Panc1 (cell line): ENCODE measurements at regions not wholly inside any gene's neighbourhood (a gene's known extent, or its start where the extent isn't known, plus 50 kb on each side); places are given as distances from the start of the nearest gene placed in this dataset.

Experiments used
- ATAC-seq: fragments of 200-7000 bp; cut with Tn5 transposase; 2 replicates; pipeline ENCODE4 v1.9.1; 2020; ENCODE audit warnings: mild to moderate bottlenecking, moderate library complexity
- BruUV-seq: library from RNA; stranded (reverse); fragments of 400-500 nt; replicated peaks from 2 replicates; lab custom pipeline; 2021; lab: Mats Ljungman, UMichigan
- CTCF ChIA-PET: fragments of 300-600 bp; sonication (Branson Sonifier 250); formaldehyde crosslinking; loops from one replicate; lab custom pipeline; 2022; ENCODE audit warnings: antibody characterized with exemption; lab: Charles Lee
- POLR2A ChIA-PET: fragments of 300-600 bp; sonication (Branson Sonifier 250); formaldehyde crosslinking; loops from one replicate; lab custom pipeline; 2022; ENCODE audit warnings: antibody characterized with exemption; lab: Charles Lee
- DNase-seq: peaks from one replicate; pipeline ENCODE4 v3.0.0-alpha.2; 2010; ENCODE audit warnings: low read depth, low spot score
- H3K27ac ChIP-seq: 2 replicates; pipeline ENCODE4 v1.5.1; 2011; ENCODE audit warnings: mild to moderate bottlenecking, low read length, inconsistent platforms
- H3K27me3 ChIP-seq: fragments of 200-500 bp; sonication (Bioruptor generic); 2 replicates; pipeline ENCODE4 v1.6.0; 2014; ENCODE audit warnings: low read length, inconsistent platforms; ENCODE audit not compliant: control insufficient read depth, insufficient read depth
- H3K36me3 ChIP-seq: fragments of 200-500 bp; sonication (Bioruptor generic); 2 replicates; pipeline ENCODE4 v1.5.1; 2014; ENCODE audit warnings: inconsistent platforms, mild to moderate bottlenecking, low read length, moderate library complexity; ENCODE audit not compliant: control insufficient read depth, insufficient read depth
- H3K4me1 ChIP-seq: 2 replicates; pipeline ENCODE4 v1.5.1; 2011; ENCODE audit warnings: inconsistent platforms, mild to moderate bottlenecking, low read length, moderate library complexity; ENCODE audit not compliant: control insufficient read depth, insufficient read depth
- H3K4me3 ChIP-seq, 2 experiments: 2 replicates each; pipeline ENCODE4 v1.5.1; 2011 to 2012; ENCODE audit warnings: low read depth in 2 of 2, low read length in 2 of 2, mild to moderate bottlenecking in 2 of 2, inconsistent platforms in 1 of 2, moderate library complexity in 1 of 2
- H3K9me3 ChIP-seq: fragments of 200-500 bp; sonication (Bioruptor generic); 2 replicates; pipeline ENCODE4 v1.5.1; 2014; ENCODE audit warnings: low read depth, mild to moderate bottlenecking, inconsistent platforms, low read length, moderate library complexity; ENCODE audit not compliant: control insufficient read depth, insufficient read depth
- POLR2AphosphoS5 ChIP-seq: IDR thresholded peaks from 2 replicates; pipeline ENCODE4 v1.6.1; 2012; ENCODE audit warnings: mild to moderate bottlenecking, low read depth, low read length, moderate library complexity
- SIN3A ChIP-seq: IDR thresholded peaks from 2 replicates; pipeline ENCODE4 v1.6.1; 2012; ENCODE audit warnings: low read depth, mild to moderate bottlenecking, low read length, moderate library complexity, borderline replicate concordance; ENCODE audit not compliant: insufficient read depth
- TCF7L2 ChIP-seq: IDR thresholded peaks from 2 replicates; pipeline ENCODE4 v1.6.1; 2011; ENCODE audit warnings: mild to moderate bottlenecking, low read depth, low read length, inconsistent platforms
- in situ Hi-C: cut with HindIII; loops from 2 replicates; pipeline ENCODE4 v1.10.0; 2016; ENCODE audit warnings: low sequenced_read_pairs, low pct_unique_long_range_greater_than_20kb
- intact Hi-C: fragments of 100-400 bp; cut with micrococcal nuclease; formaldehyde crosslinking; loops from one replicate; pipeline ENCODE4 v1.10.0; 2022; ENCODE audit not compliant: unreplicated experiment
- TF ChIP-seq, protein P1 (sequence below), 2 experiments: IDR thresholded peaks; 2 replicates each; pipeline ENCODE4 v1.6.1; 2011 to 2012; ENCODE audit warnings: low read depth in 2 of 2, control low read depth in 1 of 2, low read length in 1 of 2, mild to moderate bottlenecking in 1 of 2, moderate library complexity in 1 of 2; ENCODE audit not compliant: insufficient read depth in 1 of 2
- TF ChIP-seq, protein P2 (sequence below): fragments of 450-650 bp; IDR thresholded peaks from 2 replicates; pipeline ENCODE4 v1.5.1; 2017; ENCODE audit warnings: mild to moderate bottlenecking

DNA sequence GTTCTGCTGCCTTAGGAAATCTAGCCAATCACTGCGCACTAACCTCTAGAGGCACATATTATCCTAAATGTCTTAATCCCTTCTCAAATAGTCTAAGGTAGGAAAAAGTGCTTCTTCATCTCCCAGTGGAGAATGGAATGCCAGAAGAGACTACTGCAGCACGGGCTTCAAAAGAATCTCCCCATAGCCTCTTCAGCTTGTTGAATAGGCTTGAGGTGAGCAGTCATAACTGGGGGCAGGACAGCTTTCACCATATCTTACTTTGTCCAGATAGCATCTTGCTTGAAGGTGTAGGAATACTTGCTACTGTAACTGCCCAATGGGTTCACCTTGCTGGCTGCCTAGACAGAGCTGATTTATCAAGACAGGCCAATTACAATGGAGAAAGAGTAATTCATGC, 88.8 kb downstream of the MBL2 start:
- Histone ChIP-seq H3K27ac (no peak overlapping the region), H3K27me3 (no peaks in the 10 kb centered on the region), H3K4me1 (no peaks in the 10 kb centered on the region), H3K4me3 (no peak overlapping the region), H3K36me3 (no peaks in the 10 kb centered on the region), H3K9me3 (no peaks in the 10 kb centered on the region)
- no peak for TF ChIP-seq SIN3A
- TF ChIP-seq POLR2AphosphoS5, result no peak
- no peak for TF ChIP-seq TCF7L2
- TF ChIP-seq, protein P1, sequence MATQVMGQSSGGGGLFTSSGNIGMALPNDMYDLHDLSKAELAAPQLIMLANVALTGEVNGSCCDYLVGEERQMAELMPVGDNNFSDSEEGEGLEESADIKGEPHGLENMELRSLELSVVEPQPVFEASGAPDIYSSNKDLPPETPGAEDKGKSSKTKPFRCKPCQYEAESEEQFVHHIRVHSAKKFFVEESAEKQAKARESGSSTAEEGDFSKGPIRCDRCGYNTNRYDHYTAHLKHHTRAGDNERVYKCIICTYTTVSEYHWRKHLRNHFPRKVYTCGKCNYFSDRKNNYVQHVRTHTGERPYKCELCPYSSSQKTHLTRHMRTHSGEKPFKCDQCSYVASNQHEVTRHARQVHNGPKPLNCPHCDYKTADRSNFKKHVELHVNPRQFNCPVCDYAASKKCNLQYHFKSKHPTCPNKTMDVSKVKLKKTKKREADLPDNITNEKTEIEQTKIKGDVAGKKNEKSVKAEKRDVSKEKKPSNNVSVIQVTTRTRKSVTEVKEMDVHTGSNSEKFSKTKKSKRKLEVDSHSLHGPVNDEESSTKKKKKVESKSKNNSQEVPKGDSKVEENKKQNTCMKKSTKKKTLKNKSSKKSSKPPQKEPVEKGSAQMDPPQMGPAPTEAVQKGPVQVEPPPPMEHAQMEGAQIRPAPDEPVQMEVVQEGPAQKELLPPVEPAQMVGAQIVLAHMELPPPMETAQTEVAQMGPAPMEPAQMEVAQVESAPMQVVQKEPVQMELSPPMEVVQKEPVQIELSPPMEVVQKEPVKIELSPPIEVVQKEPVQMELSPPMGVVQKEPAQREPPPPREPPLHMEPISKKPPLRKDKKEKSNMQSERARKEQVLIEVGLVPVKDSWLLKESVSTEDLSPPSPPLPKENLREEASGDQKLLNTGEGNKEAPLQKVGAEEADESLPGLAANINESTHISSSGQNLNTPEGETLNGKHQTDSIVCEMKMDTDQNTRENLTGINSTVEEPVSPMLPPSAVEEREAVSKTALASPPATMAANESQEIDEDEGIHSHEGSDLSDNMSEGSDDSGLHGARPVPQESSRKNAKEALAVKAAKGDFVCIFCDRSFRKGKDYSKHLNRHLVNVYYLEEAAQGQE (IDR thresholded peaks at IDR 0.05; ENCODE audit: insufficient read depth in 1 of 2, low read depth in 2 of 2, low read length in 1 of 2), result no peak
- TF ChIP-seq, protein P2, sequence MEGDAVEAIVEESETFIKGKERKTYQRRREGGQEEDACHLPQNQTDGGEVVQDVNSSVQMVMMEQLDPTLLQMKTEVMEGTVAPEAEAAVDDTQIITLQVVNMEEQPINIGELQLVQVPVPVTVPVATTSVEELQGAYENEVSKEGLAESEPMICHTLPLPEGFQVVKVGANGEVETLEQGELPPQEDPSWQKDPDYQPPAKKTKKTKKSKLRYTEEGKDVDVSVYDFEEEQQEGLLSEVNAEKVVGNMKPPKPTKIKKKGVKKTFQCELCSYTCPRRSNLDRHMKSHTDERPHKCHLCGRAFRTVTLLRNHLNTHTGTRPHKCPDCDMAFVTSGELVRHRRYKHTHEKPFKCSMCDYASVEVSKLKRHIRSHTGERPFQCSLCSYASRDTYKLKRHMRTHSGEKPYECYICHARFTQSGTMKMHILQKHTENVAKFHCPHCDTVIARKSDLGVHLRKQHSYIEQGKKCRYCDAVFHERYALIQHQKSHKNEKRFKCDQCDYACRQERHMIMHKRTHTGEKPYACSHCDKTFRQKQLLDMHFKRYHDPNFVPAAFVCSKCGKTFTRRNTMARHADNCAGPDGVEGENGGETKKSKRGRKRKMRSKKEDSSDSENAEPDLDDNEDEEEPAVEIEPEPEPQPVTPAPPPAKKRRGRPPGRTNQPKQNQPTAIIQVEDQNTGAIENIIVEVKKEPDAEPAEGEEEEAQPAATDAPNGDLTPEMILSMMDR, result no peak
- BruUV-seq, result no TSS peak
- intact Hi-C loops, result no loop called here
- CTCF ChIA-PET, result no interaction called here
- POLR2A ChIA-PET, result no interaction called here
- DNase-seq (no peak), ATAC-seq (no peak)
- in situ Hi-C loops, result no loop called here

- DNase-seq, result no peak
- in situ Hi-C loops, result no loop called here
- H3K4me3 ChIP-seq, result no peak overlapping the region
Observed at GRCh38 chr10:52688899-52689298, 83.7 kb downstream of the MBL2 start.

More at GRCh38 chr10:52688899-52689298, 83.7 kb downstream of the MBL2 start:
- no peak overlapping the region for H3K27ac ChIP-seq
- no peak for ATAC-seq
- intact Hi-C loops, result no loop called here
- no peaks in the 10 kb centered on the region for H3K27me3 ChIP-seq
- TF ChIP-seq SIN3A (no peak), POLR2AphosphoS5 (no peak), TCF7L2 (no peak)
- TF ChIP-seq, protein P1 (IDR thresholded peaks at IDR 0.05; ENCODE audit: insufficient read depth in 1 of 2, low read depth in 2 of 2, low read length in 1 of 2), result no peak
- TF ChIP-seq, protein P2, result no peak
- no peaks in the 10 kb centered on the region for H3K4me1 ChIP-seq
- BruUV-seq, result no TSS peak
- POLR2A ChIA-PET, result no interaction called here
- CTCF ChIA-PET, result no interaction called here
- peaks cover 14% of the 10 kb centered on the region; the same call in 1 of the 2 replicates for H3K9me3 ChIP-seq
- H3K36me3 ChIP-seq, result no peaks in the 10 kb centered on the region
